NT2/D1 (cell line): ENCODE measurements at regions not wholly inside any gene's neighbourhood (a gene's known extent, or its start where the extent isn't known, plus 50 kb on each side); places are given as distances from the start of the nearest gene placed in this dataset.

Experiments
- SUZ12 ChIP-seq: IDR thresholded peaks from 2 replicates; pipeline ENCODE4 v1.6.1; 2011; ENCODE audit not compliant: insufficient read length, insufficient read depth; ENCODE audit errors: extremely low read depth
- YY1 ChIP-seq: IDR thresholded peaks from 2 replicates; pipeline ENCODE4 v1.6.1; 2011; ENCODE audit not compliant: insufficient read length, insufficient read depth
- ZNF274 ChIP-seq: IDR thresholded peaks from 2 replicates; pipeline ENCODE4 v1.6.1; 2011; ENCODE audit warnings: mild to moderate bottlenecking, low read depth, low read length

DNA sequence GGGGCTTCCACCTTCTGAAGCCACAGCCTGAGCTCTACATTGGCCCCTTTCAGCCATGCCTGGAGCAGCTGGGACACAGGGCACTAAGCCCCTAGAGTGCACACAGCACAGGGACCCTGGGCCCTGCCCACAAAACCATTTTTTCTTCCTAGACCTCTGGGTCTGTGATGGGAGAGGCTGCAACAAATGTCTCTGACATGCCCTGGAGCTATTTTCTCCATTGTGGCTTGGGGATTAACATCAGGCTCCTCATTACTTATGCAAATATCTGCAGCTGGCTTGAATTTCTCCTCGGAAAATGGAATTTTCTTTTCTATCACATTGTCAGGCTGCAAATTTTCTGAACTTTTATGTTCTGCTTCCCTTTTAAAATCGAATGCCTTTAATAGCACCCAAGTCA, 795.7 kb downstream of the LTN1 start:
- no peak for TF ChIP-seq YY1
- TF ChIP-seq SUZ12, result no peak
- TF ChIP-seq ZNF274, result no peak
